ENCODE measurements at regions not wholly inside any gene's neighbourhood (a gene's known extent, or its start where the extent isn't known, plus 50 kb on each side); places are given as distances from the start of the nearest gene placed in this dataset.

- Histone ChIP-seq H3K4me1 (peaks cover 0 to 11% (median 8%) of the 10 kb centered on the region in 4 donors), H3K9me3 (no peaks in the 10 kb centered on the region), H3K27me3 (no peaks in the 10 kb centered on the region), H3K27ac (no peak overlapping the region), H3K4me3 (no peak overlapping the region), H3K36me3 (no peaks in the 10 kb centered on the region)
- no peak for DNase-seq
- TF ChIP-seq POLR2AphosphoS5 (IDR thresholded peaks at IDR 0.05) (no peak), POLR2A (IDR thresholded peaks at IDR 0.05) (no peak), CTCF (IDR thresholded peaks at IDR 0.05) (no peak), EP300 (IDR thresholded peaks at IDR 0.05) (no peak)
- intact Hi-C loops (cut with DNase I) = no loop called here
- WGBS, 2 donors = 24 to 60% methylated on average over 11 of the region's 11 CpGs
These were observed 339.9 kb upstream of the ARID1B start for GRCh38 chr6:156437121-156437879.

DNA sequence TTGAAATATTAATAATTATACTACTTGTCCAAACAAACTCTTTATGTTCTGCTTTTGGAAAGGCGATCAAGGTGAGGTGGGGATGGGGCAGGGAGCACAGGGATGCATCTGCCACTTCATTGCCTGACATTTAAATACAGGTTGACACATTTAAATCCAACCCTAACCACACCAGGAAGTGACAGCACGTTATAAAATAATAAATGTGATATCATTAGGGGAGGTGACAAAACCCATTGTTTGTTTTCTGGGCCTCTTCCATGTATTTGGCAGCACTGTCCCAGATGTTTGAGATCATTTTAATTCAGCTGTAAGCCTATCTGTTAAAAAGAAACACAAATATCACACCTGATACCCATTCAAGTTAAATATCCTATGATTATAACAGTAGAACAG, 342.4 kb upstream of the ARID1B start:
- H3K4me1 ChIP-seq = peaks cover 0 to 11% (median 8%) of the 10 kb centered on the region in 4 donors
- WGBS, 2 donors = 12 to 56% methylated on average over 2 of the region's 2 CpGs
- no peaks in the 10 kb centered on the region for H3K27me3 ChIP-seq
- H3K9me3 ChIP-seq = no peaks in the 10 kb centered on the region
- intact Hi-C loops (cut with DNase I) = no loop called here
- H3K27ac ChIP-seq = no peak overlapping the region
- DNase-seq = no peak
- no peaks in the 10 kb centered on the region for H3K36me3 ChIP-seq
- no peak overlapping the region for H3K4me3 ChIP-seq
- no peak for TF ChIP-seq EP300 (IDR thresholded peaks at IDR 0.05)
- TF ChIP-seq POLR2A (IDR thresholded peaks at IDR 0.05) = no peak
- TF ChIP-seq POLR2AphosphoS5 (IDR thresholded peaks at IDR 0.05) = no peak
- no peak for TF ChIP-seq CTCF (IDR thresholded peaks at IDR 0.05)

DNA sequence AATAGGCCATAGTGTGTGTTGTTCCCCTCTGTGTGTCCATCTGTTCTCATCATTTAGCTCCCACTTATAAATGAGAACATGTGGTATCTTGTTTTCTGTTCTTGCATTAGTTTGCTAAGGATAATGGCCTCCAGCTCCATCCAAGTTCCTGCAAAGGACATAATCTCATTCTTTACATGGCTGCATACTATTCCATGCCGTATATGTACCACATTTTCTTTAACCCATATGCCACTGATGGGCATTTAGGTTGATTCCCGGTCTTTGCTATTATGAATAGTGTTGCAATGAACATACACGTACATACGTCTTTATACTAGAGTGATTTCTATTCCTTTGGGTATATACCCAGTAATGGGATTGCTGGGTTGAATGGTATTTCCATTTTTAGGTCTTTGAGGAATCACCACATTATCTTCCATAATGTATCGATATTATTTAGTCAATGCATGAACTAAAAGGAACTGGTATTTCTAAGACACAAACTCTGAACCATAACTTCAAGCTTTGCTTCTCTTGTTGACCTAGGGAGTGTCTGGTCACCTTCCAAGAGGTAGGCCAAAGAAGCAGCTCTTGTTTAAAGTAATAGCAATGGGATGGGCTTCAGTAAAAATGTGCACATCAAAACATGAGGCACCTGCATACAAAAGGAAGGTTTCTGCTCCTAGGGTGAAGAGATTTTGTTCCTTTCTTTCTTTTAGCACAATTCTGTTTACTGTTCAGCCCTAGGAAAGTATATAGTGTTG, 343.0 kb upstream of the ARID1B start:
- TF ChIP-seq CTCF (IDR thresholded peaks at IDR 0.05) = no peak
- no peak for TF ChIP-seq POLR2AphosphoS5 (IDR thresholded peaks at IDR 0.05)
- no peak for TF ChIP-seq EP300 (IDR thresholded peaks at IDR 0.05)
- no peak for TF ChIP-seq POLR2A (IDR thresholded peaks at IDR 0.05)
- no peaks in the 10 kb centered on the region for H3K36me3 ChIP-seq
- DNase-seq = no peak
- peaks cover 0 to 11% (median 8%) of the 10 kb centered on the region in 4 donors for H3K4me1 ChIP-seq
- no peaks in the 10 kb centered on the region for H3K27me3 ChIP-seq
- no peak overlapping the region for H3K27ac ChIP-seq
- no peak overlapping the region for H3K4me3 ChIP-seq
- intact Hi-C loops (cut with DNase I) = no loop called here
- 75 to 93% methylated on average over 5 of the region's 5 CpGs for WGBS, 2 donors
- H3K9me3 ChIP-seq = no peaks in the 10 kb centered on the region

DNA sequence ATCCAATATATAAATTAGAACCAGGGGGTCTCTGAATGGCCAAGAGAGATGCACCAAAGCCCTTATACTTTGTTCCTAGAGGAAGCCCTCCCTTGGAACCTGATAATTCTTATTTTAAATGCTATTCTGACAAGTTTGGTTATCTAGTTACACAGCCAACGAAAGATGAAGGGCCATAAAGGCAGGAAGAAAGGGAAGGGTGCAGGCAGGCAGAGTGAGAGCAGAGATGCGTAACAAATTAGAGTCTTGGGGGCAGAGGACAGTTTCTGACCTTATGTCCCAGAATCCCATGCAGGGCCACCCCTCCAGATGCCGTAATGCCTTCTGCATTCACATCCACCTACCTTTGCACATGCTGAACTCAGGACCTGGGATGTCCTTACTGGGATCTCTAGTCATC, 344.6 kb upstream of the ARID1B start:
- Histone ChIP-seq H3K27ac (no peak overlapping the region), H3K4me3 (no peak overlapping the region), H3K4me1 (peaks cover 0 to 7% (median 6%) of the 10 kb centered on the region in 4 donors), H3K9me3 (no peaks in the 10 kb centered on the region), H3K36me3 (no peaks in the 10 kb centered on the region), H3K27me3 (no peaks in the 10 kb centered on the region)
- no peak for DNase-seq
- TF ChIP-seq EP300 (IDR thresholded peaks at IDR 0.05) = no peak
- no peak for TF ChIP-seq POLR2AphosphoS5 (IDR thresholded peaks at IDR 0.05)
- TF ChIP-seq POLR2A (IDR thresholded peaks at IDR 0.05) = no peak
- TF ChIP-seq CTCF (IDR thresholded peaks at IDR 0.05) = no peak
- intact Hi-C loops (cut with DNase I) = no loop called here
- WGBS, 2 donors = 90 to 91% methylated on average over 3 of the region's 3 CpGs

Data from sigmoid colon (tissue), 6 donors.